Ishikawa (cell line): ENCODE measurements at regions not wholly inside any gene's neighbourhood (a gene's known extent, or its start where the extent isn't known, plus 50 kb on each side); places are given as distances from the start of the nearest gene placed in this dataset.

ENCODE experiments used
- CEBPB ChIP-seq: IDR thresholded peaks from 2 replicates; pipeline ENCODE4 v1.6.1; 2012
- CREB1 ChIP-seq: IDR thresholded peaks from 2 replicates; pipeline ENCODE4 v1.6.1; 2012; ENCODE audit warnings: low read depth
- EGR1 ChIP-seq: IDR thresholded peaks from 2 replicates; pipeline ENCODE4 v1.6.1; 2012
- EP300 ChIP-seq: IDR thresholded peaks from 2 replicates; pipeline ENCODE4 v1.6.1; 2012; ENCODE audit warnings: borderline replicate concordance
- FOXM1 ChIP-seq: IDR thresholded peaks from 2 replicates; pipeline ENCODE4 v1.6.1; 2012; ENCODE audit warnings: low read depth, borderline replicate concordance
- NFIC ChIP-seq: IDR thresholded peaks from 2 replicates; pipeline ENCODE4 v1.6.1; 2012
- RAD21 ChIP-seq: IDR thresholded peaks from 2 replicates; pipeline ENCODE4 v1.6.1; 2012; ENCODE audit warnings: low read depth
- TAF1 ChIP-seq: IDR thresholded peaks from 2 replicates; pipeline ENCODE4 v1.6.1; 2012; ENCODE audit warnings: low read depth, mild to moderate bottlenecking
- TCF12 ChIP-seq: IDR thresholded peaks from 2 replicates; pipeline ENCODE4 v1.6.1; 2012; ENCODE audit warnings: low read depth
- TEAD4 ChIP-seq: IDR thresholded peaks from 2 replicates; pipeline ENCODE4 v1.6.1; 2012
- YY1 ChIP-seq: IDR thresholded peaks from 2 replicates; pipeline ENCODE4 v1.6.1; 2012; ENCODE audit warnings: low read depth
- ZBTB7A ChIP-seq: IDR thresholded peaks from 2 replicates; pipeline ENCODE4 v1.6.1; 2012; ENCODE audit warnings: low read depth
- TF ChIP-seq, protein P1 (sequence below): IDR thresholded peaks from 2 replicates; pipeline ENCODE4 v1.6.1; 2012
- TF ChIP-seq, protein P2 (sequence below): IDR thresholded peaks from 2 replicates; pipeline ENCODE4 v1.6.1; 2012; ENCODE audit warnings: low read depth, mild to moderate bottlenecking
- TF ChIP-seq, protein P3 (sequence below): IDR thresholded peaks from 2 replicates; pipeline ENCODE4 v1.6.1; 2012

- TF ChIP-seq, protein P1, sequence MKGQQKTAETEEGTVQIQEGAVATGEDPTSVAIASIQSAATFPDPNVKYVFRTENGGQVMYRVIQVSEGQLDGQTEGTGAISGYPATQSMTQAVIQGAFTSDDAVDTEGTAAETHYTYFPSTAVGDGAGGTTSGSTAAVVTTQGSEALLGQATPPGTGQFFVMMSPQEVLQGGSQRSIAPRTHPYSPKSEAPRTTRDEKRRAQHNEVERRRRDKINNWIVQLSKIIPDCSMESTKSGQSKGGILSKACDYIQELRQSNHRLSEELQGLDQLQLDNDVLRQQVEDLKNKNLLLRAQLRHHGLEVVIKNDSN, result no peak
- no peak for TF ChIP-seq NFIC
- no peak for TF ChIP-seq TAF1
Measured at GRCh38 chr5:2417301-2417700, 334.2 kb downstream of the IRX2 start.

DNA sequence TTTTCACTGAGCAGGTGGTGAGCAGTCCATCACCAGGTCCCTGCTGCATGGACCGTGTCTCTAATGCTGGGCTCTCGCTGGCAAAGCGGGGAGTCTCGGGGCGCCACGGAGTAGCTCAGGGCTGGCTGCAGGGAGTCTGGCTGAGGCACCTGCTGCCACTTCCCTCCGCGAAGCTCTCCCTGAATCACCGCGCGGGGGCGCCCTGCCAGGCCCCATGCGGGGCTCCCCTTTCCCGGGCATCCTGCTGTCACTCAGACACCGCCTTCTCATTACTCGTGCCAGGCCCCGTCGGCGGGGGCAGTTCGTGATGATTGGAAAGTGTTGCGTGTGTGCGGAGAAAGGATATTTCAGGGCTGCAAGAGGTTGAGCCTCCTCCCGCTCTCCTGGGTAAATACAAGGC is 335.8 kb downstream of the IRX2 start:
- TF ChIP-seq CEBPB (no peak), EGR1 (no peak)

GRCh38 chr5:2410451-2410850 is 341.0 kb downstream of the IRX2 start:
- TF ChIP-seq CREB1 (no peak), TCF12 (no peak), CEBPB (no peak), YY1 (no peak), NFIC (no peak), EGR1 (no peak), TEAD4 (no peak), TAF1 (no peak), ZBTB7A (no peak), EP300 (no peak), FOXM1 (no peak), RAD21 (no peak)
- TF ChIP-seq, protein P1, result no peak
- TF ChIP-seq, protein P2, sequence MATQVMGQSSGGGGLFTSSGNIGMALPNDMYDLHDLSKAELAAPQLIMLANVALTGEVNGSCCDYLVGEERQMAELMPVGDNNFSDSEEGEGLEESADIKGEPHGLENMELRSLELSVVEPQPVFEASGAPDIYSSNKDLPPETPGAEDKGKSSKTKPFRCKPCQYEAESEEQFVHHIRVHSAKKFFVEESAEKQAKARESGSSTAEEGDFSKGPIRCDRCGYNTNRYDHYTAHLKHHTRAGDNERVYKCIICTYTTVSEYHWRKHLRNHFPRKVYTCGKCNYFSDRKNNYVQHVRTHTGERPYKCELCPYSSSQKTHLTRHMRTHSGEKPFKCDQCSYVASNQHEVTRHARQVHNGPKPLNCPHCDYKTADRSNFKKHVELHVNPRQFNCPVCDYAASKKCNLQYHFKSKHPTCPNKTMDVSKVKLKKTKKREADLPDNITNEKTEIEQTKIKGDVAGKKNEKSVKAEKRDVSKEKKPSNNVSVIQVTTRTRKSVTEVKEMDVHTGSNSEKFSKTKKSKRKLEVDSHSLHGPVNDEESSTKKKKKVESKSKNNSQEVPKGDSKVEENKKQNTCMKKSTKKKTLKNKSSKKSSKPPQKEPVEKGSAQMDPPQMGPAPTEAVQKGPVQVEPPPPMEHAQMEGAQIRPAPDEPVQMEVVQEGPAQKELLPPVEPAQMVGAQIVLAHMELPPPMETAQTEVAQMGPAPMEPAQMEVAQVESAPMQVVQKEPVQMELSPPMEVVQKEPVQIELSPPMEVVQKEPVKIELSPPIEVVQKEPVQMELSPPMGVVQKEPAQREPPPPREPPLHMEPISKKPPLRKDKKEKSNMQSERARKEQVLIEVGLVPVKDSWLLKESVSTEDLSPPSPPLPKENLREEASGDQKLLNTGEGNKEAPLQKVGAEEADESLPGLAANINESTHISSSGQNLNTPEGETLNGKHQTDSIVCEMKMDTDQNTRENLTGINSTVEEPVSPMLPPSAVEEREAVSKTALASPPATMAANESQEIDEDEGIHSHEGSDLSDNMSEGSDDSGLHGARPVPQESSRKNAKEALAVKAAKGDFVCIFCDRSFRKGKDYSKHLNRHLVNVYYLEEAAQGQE, result no peak
- TF ChIP-seq, protein P3, sequence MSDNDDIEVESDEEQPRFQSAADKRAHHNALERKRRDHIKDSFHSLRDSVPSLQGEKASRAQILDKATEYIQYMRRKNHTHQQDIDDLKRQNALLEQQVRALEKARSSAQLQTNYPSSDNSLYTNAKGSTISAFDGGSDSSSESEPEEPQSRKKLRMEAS, result no peak

DNA sequence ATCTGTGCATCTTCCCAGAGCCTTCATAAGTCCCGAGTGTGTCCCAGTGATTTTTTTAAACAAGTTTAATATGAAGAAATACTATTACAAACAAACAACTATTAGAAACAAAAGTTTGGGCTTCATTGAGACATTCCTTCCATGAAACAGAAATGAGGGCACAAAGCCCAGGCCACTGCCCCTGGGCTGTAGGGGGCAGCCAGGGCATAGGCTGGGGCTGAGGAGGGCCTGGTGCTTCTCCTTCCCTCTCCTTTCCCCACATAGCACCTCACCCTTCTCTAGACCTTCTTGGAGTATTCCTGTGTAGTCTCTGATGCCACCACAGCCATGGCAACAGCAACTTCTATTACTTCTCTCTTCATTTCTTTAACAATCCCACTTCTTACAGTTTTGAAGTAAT is 348.2 kb downstream of the IRX2 start:
- TF ChIP-seq EGR1, result no peak
- no peak for TF ChIP-seq NFIC

DNA sequence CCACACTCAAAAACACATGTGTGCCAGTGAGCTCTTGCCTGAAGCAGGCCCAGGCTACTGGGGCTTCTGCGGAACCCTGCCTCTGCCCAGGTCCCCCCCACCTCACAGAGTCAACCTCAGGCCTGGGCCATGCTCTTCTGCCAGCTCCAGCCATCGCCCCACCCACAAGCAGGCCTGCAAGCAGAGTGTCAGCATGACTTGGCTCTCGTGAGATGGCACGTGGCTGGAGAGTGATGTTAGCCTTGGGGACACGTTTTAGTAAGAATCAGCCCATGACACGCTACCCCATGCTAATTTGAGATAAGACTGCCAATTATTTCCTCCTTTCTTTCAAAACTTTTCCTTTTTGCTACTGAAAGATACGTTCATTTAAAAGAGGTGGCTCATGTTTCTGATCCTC is 351.7 kb downstream of the IRX2 start:
- TF ChIP-seq TAF1 (no peak), FOXM1 (no peak), CREB1 (no peak), EP300 (no peak)
- TF ChIP-seq, protein P3, result no peak
- TF ChIP-seq, protein P2, result no peak

GRCh38 chr5:2399096-2399495 is 352.4 kb downstream of the IRX2 start:
- TF ChIP-seq EGR1 (no peak), ZBTB7A (no peak), EP300 (no peak), FOXM1 (no peak), YY1 (no peak), NFIC (no peak), RAD21 (no peak), TAF1 (no peak), TCF12 (no peak), TEAD4 (no peak), CEBPB (no peak), CREB1 (no peak)
- TF ChIP-seq, protein P3, result no peak
- TF ChIP-seq, protein P1, result no peak
- TF ChIP-seq, protein P2, result no peak
